ENCODE measurements at regions not wholly inside any gene's neighbourhood (a gene's known extent, or its start where the extent isn't known, plus 50 kb on each side); places are given as distances from the start of the nearest gene placed in this dataset.

DNA sequence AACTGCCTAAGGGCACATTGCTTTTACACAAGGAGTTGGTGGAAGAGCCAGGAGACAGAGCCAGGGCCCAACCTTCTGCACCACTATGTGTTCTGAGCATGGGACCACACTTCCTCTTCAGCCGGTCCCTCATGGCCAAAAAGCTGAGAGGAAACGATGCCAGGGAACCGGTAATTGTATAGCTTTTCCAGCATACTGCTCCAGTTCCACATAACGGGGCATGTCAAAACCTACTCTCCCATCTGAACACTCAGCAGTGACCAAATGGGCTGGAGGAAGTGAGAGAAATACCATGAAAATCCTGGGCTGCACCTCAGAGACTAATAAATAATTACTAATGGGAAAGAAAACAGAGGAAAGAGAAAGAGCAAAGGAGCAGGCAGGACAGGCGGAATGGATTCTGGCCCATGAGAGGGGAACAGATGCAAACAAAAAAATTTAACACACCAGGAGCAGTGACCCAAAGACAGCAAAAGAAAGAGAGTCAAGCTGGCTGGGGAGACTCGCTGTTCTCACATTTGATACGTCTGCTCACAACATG, 52.0 kb upstream of the BMP2 start:
- Histone ChIP-seq H3K27me3 (ENCODE audit: insufficient read depth, poor library complexity, severe bottlenecking) (peaks cover 3% of the 10 kb centered on the region), H3K27ac (replicated peaks) (no peak overlapping the region), H3K4me3 (replicated peaks; ENCODE audit: insufficient read depth, low read length) (no peak overlapping the region)
- TF ChIP-seq, protein P1, sequence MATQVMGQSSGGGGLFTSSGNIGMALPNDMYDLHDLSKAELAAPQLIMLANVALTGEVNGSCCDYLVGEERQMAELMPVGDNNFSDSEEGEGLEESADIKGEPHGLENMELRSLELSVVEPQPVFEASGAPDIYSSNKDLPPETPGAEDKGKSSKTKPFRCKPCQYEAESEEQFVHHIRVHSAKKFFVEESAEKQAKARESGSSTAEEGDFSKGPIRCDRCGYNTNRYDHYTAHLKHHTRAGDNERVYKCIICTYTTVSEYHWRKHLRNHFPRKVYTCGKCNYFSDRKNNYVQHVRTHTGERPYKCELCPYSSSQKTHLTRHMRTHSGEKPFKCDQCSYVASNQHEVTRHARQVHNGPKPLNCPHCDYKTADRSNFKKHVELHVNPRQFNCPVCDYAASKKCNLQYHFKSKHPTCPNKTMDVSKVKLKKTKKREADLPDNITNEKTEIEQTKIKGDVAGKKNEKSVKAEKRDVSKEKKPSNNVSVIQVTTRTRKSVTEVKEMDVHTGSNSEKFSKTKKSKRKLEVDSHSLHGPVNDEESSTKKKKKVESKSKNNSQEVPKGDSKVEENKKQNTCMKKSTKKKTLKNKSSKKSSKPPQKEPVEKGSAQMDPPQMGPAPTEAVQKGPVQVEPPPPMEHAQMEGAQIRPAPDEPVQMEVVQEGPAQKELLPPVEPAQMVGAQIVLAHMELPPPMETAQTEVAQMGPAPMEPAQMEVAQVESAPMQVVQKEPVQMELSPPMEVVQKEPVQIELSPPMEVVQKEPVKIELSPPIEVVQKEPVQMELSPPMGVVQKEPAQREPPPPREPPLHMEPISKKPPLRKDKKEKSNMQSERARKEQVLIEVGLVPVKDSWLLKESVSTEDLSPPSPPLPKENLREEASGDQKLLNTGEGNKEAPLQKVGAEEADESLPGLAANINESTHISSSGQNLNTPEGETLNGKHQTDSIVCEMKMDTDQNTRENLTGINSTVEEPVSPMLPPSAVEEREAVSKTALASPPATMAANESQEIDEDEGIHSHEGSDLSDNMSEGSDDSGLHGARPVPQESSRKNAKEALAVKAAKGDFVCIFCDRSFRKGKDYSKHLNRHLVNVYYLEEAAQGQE (IDR thresholded peaks at IDR 0.05; ENCODE audit: insufficient replicate concordance, low read depth) = no peak
- TF ChIP-seq, protein P2, sequence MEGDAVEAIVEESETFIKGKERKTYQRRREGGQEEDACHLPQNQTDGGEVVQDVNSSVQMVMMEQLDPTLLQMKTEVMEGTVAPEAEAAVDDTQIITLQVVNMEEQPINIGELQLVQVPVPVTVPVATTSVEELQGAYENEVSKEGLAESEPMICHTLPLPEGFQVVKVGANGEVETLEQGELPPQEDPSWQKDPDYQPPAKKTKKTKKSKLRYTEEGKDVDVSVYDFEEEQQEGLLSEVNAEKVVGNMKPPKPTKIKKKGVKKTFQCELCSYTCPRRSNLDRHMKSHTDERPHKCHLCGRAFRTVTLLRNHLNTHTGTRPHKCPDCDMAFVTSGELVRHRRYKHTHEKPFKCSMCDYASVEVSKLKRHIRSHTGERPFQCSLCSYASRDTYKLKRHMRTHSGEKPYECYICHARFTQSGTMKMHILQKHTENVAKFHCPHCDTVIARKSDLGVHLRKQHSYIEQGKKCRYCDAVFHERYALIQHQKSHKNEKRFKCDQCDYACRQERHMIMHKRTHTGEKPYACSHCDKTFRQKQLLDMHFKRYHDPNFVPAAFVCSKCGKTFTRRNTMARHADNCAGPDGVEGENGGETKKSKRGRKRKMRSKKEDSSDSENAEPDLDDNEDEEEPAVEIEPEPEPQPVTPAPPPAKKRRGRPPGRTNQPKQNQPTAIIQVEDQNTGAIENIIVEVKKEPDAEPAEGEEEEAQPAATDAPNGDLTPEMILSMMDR (IDR thresholded peaks at IDR 0.05; ENCODE audit: insufficient read depth, low read length) = no peak
- no peak for TF ChIP-seq GABPA (IDR thresholded peaks at IDR 0.05; ENCODE audit: low read depth)
- no peak for DNase-seq (ENCODE audit: low read depth in 1 of 2, low spot score in 1 of 2)

DNA sequence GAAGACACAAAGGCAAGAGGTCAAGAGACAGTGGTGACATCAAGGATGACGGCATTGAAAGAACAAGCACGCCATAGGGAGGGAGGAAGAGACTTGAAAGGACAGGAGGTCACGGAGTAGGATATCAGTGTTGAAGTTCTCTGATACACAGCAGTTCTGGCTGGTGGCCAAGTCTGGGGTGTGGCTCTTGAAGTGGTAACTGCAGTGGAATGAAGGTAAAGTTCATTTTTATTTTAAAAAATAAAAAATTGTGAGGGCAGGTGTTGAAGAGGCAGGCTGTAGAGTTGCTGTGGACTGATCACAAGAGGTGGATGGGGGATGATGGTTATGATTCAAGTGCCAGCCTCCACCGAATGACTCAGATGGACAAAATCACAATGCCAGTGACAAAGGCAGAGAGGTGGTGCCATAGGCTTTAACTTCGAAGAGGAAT, 53.2 kb upstream of the BMP2 start:
- Histone ChIP-seq H3K4me3 (replicated peaks; ENCODE audit: insufficient read depth, low read length) (no peak overlapping the region), H3K27me3 (ENCODE audit: insufficient read depth, poor library complexity, severe bottlenecking) (peaks cover 3% of the 10 kb centered on the region), H3K27ac (replicated peaks) (no peak overlapping the region)
- TF ChIP-seq, protein P1 (IDR thresholded peaks at IDR 0.05; ENCODE audit: insufficient replicate concordance, low read depth) = no peak
- TF ChIP-seq GABPA (IDR thresholded peaks at IDR 0.05; ENCODE audit: low read depth) (no peak), POLR2AphosphoS5 (IDR thresholded peaks at IDR 0.05; ENCODE audit: low read depth) (no peak), SPI1 (IDR thresholded peaks at IDR 0.05; ENCODE audit: borderline replicate concordance, low read depth) (no peak)
- TF ChIP-seq, protein P2 (IDR thresholded peaks at IDR 0.05; ENCODE audit: insufficient read depth, low read length) = no peak
- DNase-seq (ENCODE audit: low read depth in 1 of 2, low spot score in 1 of 2) = no peak

DNA sequence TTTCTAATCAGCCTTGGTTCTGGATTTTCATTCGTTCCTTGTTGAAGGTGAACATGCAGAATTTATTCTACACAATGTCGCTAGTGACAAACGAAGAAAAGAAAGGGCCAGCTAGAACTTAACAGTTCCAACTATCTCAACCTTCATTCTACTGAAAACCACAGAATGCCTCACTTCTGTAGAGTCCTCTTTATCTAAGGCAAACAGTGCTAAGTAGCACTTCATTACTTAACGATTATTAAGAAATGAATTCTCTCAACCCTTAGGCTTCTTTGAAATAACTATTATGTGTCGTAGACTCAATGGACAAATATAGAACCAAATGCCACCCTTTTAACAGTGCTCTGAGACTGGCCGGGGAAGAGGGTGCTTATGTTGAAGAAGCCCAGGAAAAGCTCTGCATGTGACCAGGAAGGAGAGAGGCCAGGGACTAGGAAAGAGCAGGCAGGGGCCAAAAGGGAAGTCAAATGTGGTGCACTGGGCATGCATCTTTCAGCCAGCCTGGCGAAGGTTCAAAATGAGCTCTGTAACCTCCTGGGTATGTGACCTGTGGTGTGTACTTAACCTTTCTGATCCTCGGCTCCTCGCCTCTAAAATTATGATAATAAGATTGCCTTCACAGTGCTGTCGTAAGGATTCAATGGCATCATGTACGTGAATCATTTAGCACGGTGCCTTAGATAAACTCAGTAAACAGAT, 55.4 kb upstream of the BMP2 start:
- no peak for DNase-seq (ENCODE audit: low read depth in 1 of 2, low spot score in 1 of 2)
- no peaks in the 10 kb centered on the region for H3K27me3 ChIP-seq (ENCODE audit: insufficient read depth, poor library complexity, severe bottlenecking)
- H3K27ac ChIP-seq (replicated peaks) = no peak overlapping the region
- TF ChIP-seq SPI1 (IDR thresholded peaks at IDR 0.05; ENCODE audit: borderline replicate concordance, low read depth) (no peak), POLR2AphosphoS5 (IDR thresholded peaks at IDR 0.05; ENCODE audit: low read depth) (no peak), GABPA (IDR thresholded peaks at IDR 0.05; ENCODE audit: low read depth) (no peak)
- TF ChIP-seq, protein P2 (IDR thresholded peaks at IDR 0.05; ENCODE audit: insufficient read depth, low read length) = no peak
- TF ChIP-seq, protein P1 (IDR thresholded peaks at IDR 0.05; ENCODE audit: insufficient replicate concordance, low read depth) = no peak
- H3K4me3 ChIP-seq (replicated peaks; ENCODE audit: insufficient read depth, low read length) = no peak overlapping the region

All from HL-60 (cell line).